IMR-90 (cell line): ENCODE measurements at regions not wholly inside any gene's neighbourhood (a gene's known extent, or its start where the extent isn't known, plus 50 kb on each side); places are given as distances from the start of the nearest gene placed in this dataset.

ENCODE experiments used
- ATAC-seq: fragments of 200-7000 bp; cut with Tn5 transposase; 2 replicates; pipeline ENCODE4 v1.9.1; 2020; ENCODE audit warnings: low read depth, mild to moderate bottlenecking, moderate library complexity
- BruUV-seq: library from RNA; stranded (reverse); fragments of 400-500 nt; replicated peaks from 2 replicates; lab custom pipeline; 2021; lab: Mats Ljungman, UMichigan
- CTCF ChIA-PET: fragments of 300-600 bp; formaldehyde crosslinking; extraction: SDS; loops from one replicate; lab custom pipeline; 2021; ENCODE audit warnings: antibody characterized with exemption; lab: Yijun Ruan, JAX
- POLR2A ChIA-PET: fragments of 300-600 bp; sonication (Branson Sonifier 250); formaldehyde crosslinking; loops from one replicate; lab custom pipeline; 2022; ENCODE audit warnings: antibody characterized with exemption; ENCODE audit not compliant: unreplicated experiment; lab: Charles Lee
- DNase-seq: peaks from one replicate; pipeline ENCODE4 v3.0.0; 2013
- H2AFZ ChIP-seq: replicated peaks from 2 replicates; pipeline ENCODE3; 2013; ENCODE audit warnings: low read length, mild to moderate bottlenecking; ENCODE audit not compliant: poor library complexity
- H2AK5ac ChIP-seq: 2 replicates; pipeline ENCODE4 v1.6.1; 2013; ENCODE audit warnings: low read depth, low read length, inconsistent platforms
- H2AK9ac ChIP-seq: replicated peaks from 2 replicates; pipeline ENCODE3; 2013; ENCODE audit warnings: mild to moderate bottlenecking, low read depth, low read length, moderate library complexity; ENCODE audit not compliant: poor library complexity
- H2BK120ac ChIP-seq: 2 replicates; pipeline ENCODE4 v1.6.1; 2013; ENCODE audit warnings: low read depth, low read length, inconsistent platforms
- H2BK15ac ChIP-seq: 3 replicates; pipeline ENCODE4 v1.6.1; 2013; ENCODE audit warnings: low read depth, low read length, inconsistent platforms
- H2BK20ac ChIP-seq: 2 replicates; pipeline ENCODE4 v1.6.1; 2013; ENCODE audit warnings: low read depth, mild to moderate bottlenecking, inconsistent platforms, low read length, moderate library complexity
- H2BK5ac ChIP-seq: 2 replicates; pipeline ENCODE4 v1.6.1; 2013; ENCODE audit warnings: mild to moderate bottlenecking, low read depth, low read length, inconsistent platforms; ENCODE audit not compliant: poor library complexity, severe bottlenecking
- H3K14ac ChIP-seq: replicated peaks from 2 replicates; pipeline ENCODE4 v1.6.1; 2013; ENCODE audit warnings: low read depth, low read length, inconsistent platforms
- H3K18ac ChIP-seq: 2 replicates; pipeline ENCODE4 v1.6.1; 2013; ENCODE audit warnings: low read depth, low read length, control low read depth
- H3K23ac ChIP-seq: 2 replicates; pipeline ENCODE4 v1.6.1; 2013; ENCODE audit warnings: low read depth, low read length, inconsistent platforms
- H3K27ac ChIP-seq: 2 replicates; pipeline ENCODE4 v1.5.1; 2013; ENCODE audit warnings: mild to moderate bottlenecking, control low read depth, low read length; ENCODE audit not compliant: insufficient read depth
- H3K27me3 ChIP-seq: 2 replicates; pipeline ENCODE4 v1.6.1; 2013; ENCODE audit warnings: low read length; ENCODE audit not compliant: control insufficient read depth, insufficient read depth
- H3K36me3 ChIP-seq: 2 replicates; pipeline ENCODE4 v1.6.1; 2013; ENCODE audit warnings: low read length, mixed read lengths; ENCODE audit not compliant: control insufficient read depth, insufficient read depth
- H3K4ac ChIP-seq: 2 replicates; pipeline ENCODE4 v1.6.1; 2013; ENCODE audit warnings: low read depth, low read length, inconsistent platforms
- H3K4me1 ChIP-seq: 2 replicates; pipeline ENCODE4 v1.6.1; 2013; ENCODE audit warnings: low read length, mixed read lengths; ENCODE audit not compliant: control insufficient read depth, insufficient read depth
- H3K4me2 ChIP-seq: 2 replicates; pipeline ENCODE4 v1.6.1; 2013; ENCODE audit warnings: low read depth, mild to moderate bottlenecking, control low read depth, low read length, moderate library complexity
- H3K4me3 ChIP-seq: 2 replicates; pipeline ENCODE4 v1.5.1; 2013; ENCODE audit warnings: low read depth, mild to moderate bottlenecking, control low read depth, low read length, moderate library complexity; ENCODE audit not compliant: insufficient read depth
- H3K56ac ChIP-seq: 2 replicates; pipeline ENCODE4 v1.6.1; 2013; ENCODE audit warnings: low read length, inconsistent platforms; ENCODE audit not compliant: insufficient read depth; ENCODE audit errors: extremely low read depth
- H3K79me1 ChIP-seq, 2 experiments: 2 replicates each; pipeline ENCODE4 v1.6.1; 2013; ENCODE audit warnings: low read length in 2 of 2, inconsistent platforms in 1 of 2, low read depth in 1 of 2
- H3K9ac ChIP-seq: 2 replicates; pipeline ENCODE4 v1.6.1; 2013; ENCODE audit warnings: low read depth, low read length, control low read depth
- H3K9me1 ChIP-seq: 2 replicates; pipeline ENCODE4 v1.6.1; 2013; ENCODE audit warnings: low read length, inconsistent platforms; ENCODE audit not compliant: insufficient read depth
- H3K9me3 ChIP-seq: 2 replicates; pipeline ENCODE4 v1.6.1; 2013; ENCODE audit warnings: low read length; ENCODE audit not compliant: control insufficient read depth, insufficient read depth
- H4K20me1 ChIP-seq: 2 replicates; pipeline ENCODE4 v1.6.1; 2013; ENCODE audit warnings: low read length, inconsistent platforms; ENCODE audit not compliant: insufficient read depth
- H4K5ac ChIP-seq: 2 replicates; pipeline ENCODE4 v1.6.1; 2013; ENCODE audit warnings: mild to moderate bottlenecking, low read depth, low read length, control low read depth
- H4K8ac ChIP-seq, 2 experiments: 2 replicates each; pipeline ENCODE4 v1.6.1; 2013; ENCODE audit warnings: low read depth in 2 of 2, low read length in 2 of 2, control low read depth in 1 of 2, inconsistent platforms in 1 of 2
- H4K91ac ChIP-seq: 2 replicates; pipeline ENCODE4 v1.6.1; 2013; ENCODE audit warnings: low read depth, low read length, inconsistent platforms; ENCODE audit not compliant: insufficient read depth
- CEBPB ChIP-seq: IDR thresholded peaks from 2 replicates; pipeline ENCODE4 v1.6.1; 2012; ENCODE audit warnings: low read depth, low read length, improper control_type of control experiment
- CHD1 ChIP-seq: IDR thresholded peaks from 2 replicates; pipeline ENCODE4 v1.6.1; 2012; ENCODE audit warnings: low read depth, low read length, improper control_type of control experiment
- FOS ChIP-seq: fragments of 150-350 bp; IDR thresholded peaks from 2 replicates; pipeline ENCODE4 v1.6.1; 2016; ENCODE audit warnings: low read depth, low read length
- MAFK ChIP-seq: IDR thresholded peaks from 2 replicates; pipeline ENCODE4 v1.6.1; 2012; ENCODE audit warnings: low read depth, low read length, improper control_type of control experiment
- MAZ ChIP-seq: IDR thresholded peaks from 2 replicates; pipeline ENCODE4 v1.6.1; 2012; ENCODE audit warnings: low read depth, mild to moderate bottlenecking, low read length, improper control_type of control experiment, moderate library complexity, borderline replicate concordance
- MXI1 ChIP-seq: IDR thresholded peaks from 2 replicates; pipeline ENCODE4 v1.6.1; 2012; ENCODE audit warnings: low read depth, mild to moderate bottlenecking, low read length, moderate library complexity, borderline replicate concordance
- NFE2L2 ChIP-seq: fragments of 150-350 bp; IDR thresholded peaks from 2 replicates; pipeline ENCODE4 v1.6.1; 2016; ENCODE audit warnings: low read depth, mild to moderate bottlenecking, low read length
- POLR2A ChIP-seq: IDR thresholded peaks from 2 replicates; pipeline ENCODE4 v1.6.1; 2012; ENCODE audit warnings: mild to moderate bottlenecking, low read depth, low read length
- RAD21 ChIP-seq: IDR thresholded peaks from 2 replicates; pipeline ENCODE4 v1.6.1; 2012; ENCODE audit warnings: low read length, improper control_type of control experiment
- RCOR1 ChIP-seq: IDR thresholded peaks from 2 replicates; pipeline ENCODE4 v1.6.1; 2012; ENCODE audit warnings: mild to moderate bottlenecking, low read length, improper control_type of control experiment; ENCODE audit not compliant: insufficient replicate concordance
- RFX5 ChIP-seq: IDR thresholded peaks from 2 replicates; pipeline ENCODE4 v1.8.0; 2012; ENCODE audit warnings: low read depth, mild to moderate bottlenecking, low read length, moderate library complexity
- SMC3 ChIP-seq: fragments of 150-350 bp; IDR thresholded peaks from 2 replicates; pipeline ENCODE4 v1.6.1; 2016; ENCODE audit warnings: low read depth, mild to moderate bottlenecking, antibody characterized with exemption, low read length, moderate library complexity
- WGBS, 2 experiments: methylation state at CpG; one replicate each; pipeline versions ENCODE4 v1.1.5 to v1.1.7; 2013; ENCODE audit warnings: missing lambda C conversion rate in 2 of 2; ENCODE audit not compliant: insufficient read length in 1 of 2; ENCODE audit errors: extremely low coverage in 2 of 2; 5-methylcytosine and 5-hydroxymethylcytosine counted together
- dilution Hi-C: fragments of 300-500 bp; cut with HindIII; formaldehyde crosslinking; loops from one replicate; pipeline ENCODE4 v1.14.3; 2018; ENCODE audit warnings: low sequenced_read_pairs; ENCODE audit not compliant: unreplicated experiment
- in situ Hi-C: fragments of 300-500 bp; cut with MboI; formaldehyde crosslinking; loops from 3 replicates; pipeline ENCODE4 v1.14.3; 2019; ENCODE audit warnings: low sequenced_read_pairs, inconsistent platforms, mixed read lengths
- intact Hi-C: fragments of 100-400 bp; cut with micrococcal nuclease; formaldehyde crosslinking; loops from 2 replicates; pipeline ENCODE4 v1.10.0; 2022
- TF ChIP-seq, protein P1 (sequence below): fragments of 150-350 bp; IDR thresholded peaks from 2 replicates; pipeline ENCODE4 v1.6.1; 2017; ENCODE audit warnings: mild to moderate bottlenecking, antibody characterized with exemption, low read length, low read depth
- TF ChIP-seq, protein P2 (sequence below): conservative IDR thresholded peaks from 2 replicates; pipeline ENCODE4 v1.5.1; 2012; ENCODE audit warnings: mild to moderate bottlenecking, low read depth, low read length, improper control_type of control experiment
- TF ChIP-seq, protein P3 (sequence below): fragments of 150-350 bp; IDR thresholded peaks from 2 replicates; pipeline ENCODE4 v1.6.1; 2016; ENCODE audit warnings: low read depth, mild to moderate bottlenecking, low read length, moderate library complexity, borderline replicate concordance

DNA sequence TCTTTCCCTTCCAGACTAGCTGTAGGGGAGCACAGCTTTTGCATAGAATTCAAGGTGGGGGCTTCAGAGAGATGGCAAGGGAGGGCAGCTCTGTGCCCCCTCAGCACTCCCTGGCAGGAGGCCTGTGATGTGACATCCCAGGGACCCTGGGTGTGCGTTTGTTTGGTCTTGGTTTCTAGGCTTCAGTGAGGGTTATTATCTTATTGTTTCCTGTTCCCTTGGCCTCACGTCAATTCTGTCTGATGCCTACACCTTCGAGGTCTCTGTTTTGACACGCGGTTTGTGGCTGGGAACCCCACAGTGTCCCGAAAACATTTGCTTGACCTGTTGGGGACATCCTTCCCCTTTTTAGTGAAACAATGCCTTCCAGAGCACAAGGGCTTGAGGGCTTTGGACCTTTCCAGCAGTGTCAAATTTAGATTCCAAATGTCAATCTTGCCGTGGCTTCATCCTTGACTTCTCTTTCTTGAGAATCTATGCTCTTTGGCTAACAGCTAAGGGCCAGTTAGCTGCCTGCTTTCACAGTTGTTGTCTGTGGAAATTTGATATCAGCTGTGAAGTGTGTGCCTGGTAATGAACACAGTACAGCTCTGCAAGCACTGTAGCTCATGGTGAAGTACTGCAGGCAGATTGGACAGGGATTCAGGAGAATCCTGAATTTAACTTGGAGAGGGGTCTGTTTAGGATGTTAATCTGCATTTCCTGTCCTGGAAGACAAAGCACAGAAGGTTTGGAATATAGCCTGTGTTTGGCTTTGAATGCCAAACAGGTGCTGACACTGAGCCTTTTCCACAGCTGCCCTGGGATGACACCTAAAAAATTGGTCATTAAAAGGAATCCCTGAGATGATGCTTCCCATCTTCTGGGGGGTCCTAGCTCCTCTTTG, 108.2 kb upstream of the CXCR4 start:
- Histone ChIP-seq H3K4me3 (no peak overlapping the region), H4K8ac (no peak overlapping the region), H3K27me3 (no peaks in the 10 kb centered on the region), H2BK15ac (no peak overlapping the region), H3K23ac (no peak overlapping the region), H3K36me3 (no peaks in the 10 kb centered on the region), H2AFZ (no peak overlapping the region), H3K79me1 (no peaks in the 10 kb centered on the region), H2BK120ac (no peak overlapping the region), H3K4me2 (no peak overlapping the region), H2BK5ac (no peak overlapping the region), H3K18ac (no peak overlapping the region), H3K4me1 (no peaks in the 10 kb centered on the region), H4K5ac (no peak overlapping the region), H2AK5ac (no peak overlapping the region), H4K91ac (no peak overlapping the region), H2AK9ac (no peak overlapping the region), H3K9ac (no peak overlapping the region), H3K4ac (no peak overlapping the region), H4K20me1 (no peaks in the 10 kb centered on the region), H3K9me3 (no peaks in the 10 kb centered on the region), H3K56ac (no peak overlapping the region), H2BK20ac (no peak overlapping the region), H3K9me1 (no peaks in the 10 kb centered on the region), H3K14ac (no peak overlapping the region), H3K27ac (no peak overlapping the region)
- dilution Hi-C loops = no loop called here
- DNase-seq (no peak), ATAC-seq (no peak)
- ChIA-PET CTCF (no interaction called here), POLR2A (no interaction called here)
- 39% methylated on average over 5 of the region's 7 CpGs; no CpG with 5 or more reads in 1 of the 2 experiments for WGBS, 2 experiments
- BruUV-seq = no TSS peak
- in situ Hi-C loops = no loop called here
- intact Hi-C loops = no loop called here
- TF ChIP-seq MAZ = no peak
- no peak for TF ChIP-seq POLR2A
- TF ChIP-seq, protein P1, sequence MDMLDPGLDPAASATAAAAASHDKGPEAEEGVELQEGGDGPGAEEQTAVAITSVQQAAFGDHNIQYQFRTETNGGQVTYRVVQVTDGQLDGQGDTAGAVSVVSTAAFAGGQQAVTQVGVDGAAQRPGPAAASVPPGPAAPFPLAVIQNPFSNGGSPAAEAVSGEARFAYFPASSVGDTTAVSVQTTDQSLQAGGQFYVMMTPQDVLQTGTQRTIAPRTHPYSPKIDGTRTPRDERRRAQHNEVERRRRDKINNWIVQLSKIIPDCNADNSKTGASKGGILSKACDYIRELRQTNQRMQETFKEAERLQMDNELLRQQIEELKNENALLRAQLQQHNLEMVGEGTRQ = no peak
- TF ChIP-seq MXI1 = no peak
- no peak for TF ChIP-seq NFE2L2
- TF ChIP-seq, protein P2, sequence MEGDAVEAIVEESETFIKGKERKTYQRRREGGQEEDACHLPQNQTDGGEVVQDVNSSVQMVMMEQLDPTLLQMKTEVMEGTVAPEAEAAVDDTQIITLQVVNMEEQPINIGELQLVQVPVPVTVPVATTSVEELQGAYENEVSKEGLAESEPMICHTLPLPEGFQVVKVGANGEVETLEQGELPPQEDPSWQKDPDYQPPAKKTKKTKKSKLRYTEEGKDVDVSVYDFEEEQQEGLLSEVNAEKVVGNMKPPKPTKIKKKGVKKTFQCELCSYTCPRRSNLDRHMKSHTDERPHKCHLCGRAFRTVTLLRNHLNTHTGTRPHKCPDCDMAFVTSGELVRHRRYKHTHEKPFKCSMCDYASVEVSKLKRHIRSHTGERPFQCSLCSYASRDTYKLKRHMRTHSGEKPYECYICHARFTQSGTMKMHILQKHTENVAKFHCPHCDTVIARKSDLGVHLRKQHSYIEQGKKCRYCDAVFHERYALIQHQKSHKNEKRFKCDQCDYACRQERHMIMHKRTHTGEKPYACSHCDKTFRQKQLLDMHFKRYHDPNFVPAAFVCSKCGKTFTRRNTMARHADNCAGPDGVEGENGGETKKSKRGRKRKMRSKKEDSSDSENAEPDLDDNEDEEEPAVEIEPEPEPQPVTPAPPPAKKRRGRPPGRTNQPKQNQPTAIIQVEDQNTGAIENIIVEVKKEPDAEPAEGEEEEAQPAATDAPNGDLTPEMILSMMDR = no peak
- no peak for TF ChIP-seq RFX5
- TF ChIP-seq FOS = no peak
- no peak for TF ChIP-seq RCOR1
- no peak for TF ChIP-seq CHD1
- no peak for TF ChIP-seq CEBPB
- TF ChIP-seq, protein P3, sequence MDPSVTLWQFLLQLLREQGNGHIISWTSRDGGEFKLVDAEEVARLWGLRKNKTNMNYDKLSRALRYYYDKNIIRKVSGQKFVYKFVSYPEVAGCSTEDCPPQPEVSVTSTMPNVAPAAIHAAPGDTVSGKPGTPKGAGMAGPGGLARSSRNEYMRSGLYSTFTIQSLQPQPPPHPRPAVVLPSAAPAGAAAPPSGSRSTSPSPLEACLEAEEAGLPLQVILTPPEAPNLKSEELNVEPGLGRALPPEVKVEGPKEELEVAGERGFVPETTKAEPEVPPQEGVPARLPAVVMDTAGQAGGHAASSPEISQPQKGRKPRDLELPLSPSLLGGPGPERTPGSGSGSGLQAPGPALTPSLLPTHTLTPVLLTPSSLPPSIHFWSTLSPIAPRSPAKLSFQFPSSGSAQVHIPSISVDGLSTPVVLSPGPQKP = no peak
- TF ChIP-seq SMC3 = no peak
- TF ChIP-seq RAD21 = no peak
- TF ChIP-seq MAFK = no peak
